ENCODE measurements at regions not wholly inside any gene's neighbourhood (a gene's known extent, or its start where the extent isn't known, plus 50 kb on each side); places are given as distances from the start of the nearest gene placed in this dataset.

GRCh38 chr1:42096554-42096953, 56.7 kb upstream of the GUCA2B start:
- TF ChIP-seq CTCF (IDR thresholded peaks at IDR 0.05), result no peak

GRCh38 chr1:42089246-42089645, 64.0 kb upstream of the GUCA2B start:
- TF ChIP-seq CTCF (IDR thresholded peaks at IDR 0.05), result no peak

GRCh38 chr1:42086146-42086545, 67.1 kb upstream of the GUCA2B start:
- TF ChIP-seq CTCF (IDR thresholded peaks at IDR 0.05), result no peak

DNA sequence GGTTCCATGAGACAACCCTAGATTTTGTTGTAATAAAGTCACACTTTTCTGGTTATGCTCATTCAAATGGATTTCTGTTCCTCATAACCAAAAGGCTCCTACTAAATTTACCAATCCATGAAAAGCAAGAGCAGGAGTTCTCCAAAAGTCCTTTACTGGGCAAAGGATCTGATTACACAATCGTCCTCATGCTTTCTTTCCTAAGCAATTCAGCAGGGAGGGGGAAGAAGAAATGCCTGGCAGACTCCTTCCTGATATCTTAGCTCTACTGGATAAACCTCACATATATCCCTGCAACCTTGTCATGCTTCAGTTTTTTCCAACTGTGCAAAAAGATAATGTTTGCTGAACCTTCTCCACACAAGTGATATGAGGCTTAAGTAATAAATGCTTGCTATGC, 67.6 kb upstream of the GUCA2B start:
- no peak for TF ChIP-seq CTCF (IDR thresholded peaks at IDR 0.05)

GRCh38 chr1:42081475-42081874, 71.7 kb upstream of the GUCA2B start:
- no peak for TF ChIP-seq CTCF (IDR thresholded peaks at IDR 0.05)

DNA sequence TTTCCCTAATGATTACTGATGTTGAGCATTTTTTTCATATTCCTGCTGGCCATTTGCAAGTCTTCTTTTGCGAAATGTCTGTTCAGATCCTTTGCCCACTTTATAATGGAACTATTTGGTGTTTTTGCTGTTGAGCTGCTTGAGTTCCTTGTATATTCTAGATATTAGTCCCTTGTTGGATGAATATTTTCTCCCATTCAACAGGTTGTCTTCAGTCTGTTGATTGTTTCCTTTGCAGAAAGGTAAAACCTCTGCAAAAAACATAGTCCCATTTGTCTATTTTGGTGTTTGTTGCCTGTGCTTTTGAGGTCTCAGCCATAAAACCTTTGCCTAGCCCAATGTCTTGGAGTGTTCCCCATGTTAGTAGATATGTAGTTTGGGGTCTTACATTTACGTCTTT, 78.0 kb upstream of the GUCA2B start:
- TF ChIP-seq CTCF (IDR thresholded peaks at IDR 0.05), result no peak

DNA sequence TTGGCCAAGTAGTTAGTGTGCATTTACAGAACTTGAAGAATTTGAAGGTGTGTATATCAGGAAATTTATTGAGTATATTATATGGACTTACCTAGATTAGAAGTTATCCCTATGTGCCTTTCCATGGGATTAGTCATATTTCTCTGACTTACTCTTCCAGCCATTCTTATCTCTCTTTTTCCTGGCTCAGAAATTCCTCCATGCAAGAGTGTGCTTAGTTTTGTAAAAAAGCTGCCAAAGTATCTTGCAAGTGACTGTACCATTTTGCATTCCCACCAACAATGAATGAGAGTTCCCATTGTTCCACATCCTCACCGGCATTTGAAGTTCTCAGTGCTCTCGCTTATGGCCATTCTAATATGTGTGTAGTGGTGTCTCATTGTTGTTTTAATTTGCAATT, 82.2 kb upstream of the GUCA2B start:
- no peak for TF ChIP-seq CTCF (IDR thresholded peaks at IDR 0.05)

DNA sequence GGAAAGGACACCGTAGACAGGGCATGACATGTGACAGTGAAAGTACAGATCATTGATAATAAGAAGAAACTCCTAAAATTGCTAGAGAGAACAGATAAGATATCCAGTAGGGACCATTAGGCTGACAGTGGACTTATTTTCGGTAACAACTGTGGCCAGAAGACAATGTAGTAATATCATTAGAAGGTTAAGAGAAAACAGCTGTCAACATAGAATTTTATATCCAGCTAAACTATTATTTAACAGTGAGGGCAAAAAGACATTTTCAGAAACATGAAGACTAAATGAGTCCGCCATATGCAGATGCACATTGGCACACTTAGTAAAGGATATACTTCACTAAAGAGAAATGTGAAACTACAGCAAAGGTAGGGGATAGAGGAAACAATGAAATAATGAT, 95.4 kb upstream of the GUCA2B start:
- no peak for TF ChIP-seq CTCF (IDR thresholded peaks at IDR 0.05)
